ENCODE measurements at regions not wholly inside any gene's neighbourhood (a gene's known extent, or its start where the extent isn't known, plus 50 kb on each side); places are given as distances from the start of the nearest gene placed in this dataset.

GRCh38 chr5:58231041-58231440, 228.8 kb downstream of the PLK2 start:
- H3K79me2 ChIP-seq (ENCODE audit: control insufficient read depth in 1 of 2, insufficient read depth in 2 of 2, low read length in 2 of 2) = no peaks in the 10 kb centered on the region
- H4K20me1 ChIP-seq (replicated peaks in 1 of 2; ENCODE audit: control insufficient read depth in 1 of 2, insufficient read depth in 2 of 2, low read length in 2 of 2) = no peaks in the 10 kb centered on the region
- DNase-seq (ENCODE audit: low read depth in 1 of 2, low spot score in 2 of 2) = no peak
- H2BK20ac ChIP-seq (ENCODE audit: low read length) = no peak overlapping the region
- H3K9ac ChIP-seq (replicated peaks in 1 of 4; ENCODE audit: extremely low read depth in 1 of 4, low read depth in 3 of 4, low read length in 3 of 4) = no peak overlapping the region
- H4K8ac ChIP-seq (ENCODE audit: extremely low read depth, insufficient read depth, low read length) = no peak overlapping the region
- H3K18ac ChIP-seq (ENCODE audit: extremely low read depth, low read length) = no peak overlapping the region
- no peak overlapping the region for H2BK5ac ChIP-seq (ENCODE audit: low read depth, low read length)
- no peak overlapping the region for H4K5ac ChIP-seq (ENCODE audit: insufficient read length, low read depth, low read length)
- no peak overlapping the region for H3K4me2 ChIP-seq (ENCODE audit: insufficient read depth in 1 of 2, low read depth in 2 of 2, low read length in 2 of 2)
- no peak overlapping the region for H2AK5ac ChIP-seq (ENCODE audit: low read depth, low read length)
- no peak overlapping the region for H3K56ac ChIP-seq (replicated peaks; ENCODE audit: insufficient read length, low read depth, low read length)
- no peaks in the 10 kb centered on the region for H3K4me1 ChIP-seq (replicated peaks in 1 of 4; ENCODE audit: control insufficient read depth in 3 of 4, insufficient read depth in 4 of 4, low read length in 3 of 4)
- no peak overlapping the region; the same call in 1 of the 2 replicates for H2AFZ ChIP-seq (ENCODE audit: low read length)
- no peak overlapping the region for H3K23ac ChIP-seq (ENCODE audit: insufficient read length)
- no peak overlapping the region for H3K4me3 ChIP-seq (ENCODE audit: extremely low read depth in 1 of 4, insufficient read depth in 2 of 4, low read depth in 3 of 4, low read length in 4 of 4)
- WGBS, 2 experiments (ENCODE audit: extremely low coverage in 1 of 2, insufficient coverage in 1 of 2, insufficient read length in 1 of 2, insufficient replicate concordance in 2 of 2, low coverage in 1 of 2, low lambda C conversion rate in 2 of 2, missing lambda C conversion rate in 1 of 2) = 79% methylated on average over 1 of the region's 1 CpG; no CpG with 5 or more reads in 1 of the 2 experiments
- no peak for TF ChIP-seq ZNF274 (IDR thresholded peaks at IDR 0.05; ENCODE audit: borderline replicate concordance, extremely low read depth, low read length)
- no peak overlapping the region for H3K27ac ChIP-seq (ENCODE audit: low read depth, low read length)
- ChIA-PET CTCF (ENCODE audit: partially characterized antibody) (interaction anchor here (1.9 kb wide), 1 partner anchor 13 kb away, joined by 4 read pairs; no protein-coding TSS in a partner anchor), POLR2A (ENCODE audit: partially characterized antibody) (no interaction called here)
- H3K14ac ChIP-seq (ENCODE audit: insufficient read length) = no peak overlapping the region
- H3K4ac ChIP-seq (replicated peaks; ENCODE audit: insufficient read length, low read depth, low read length) = no peak overlapping the region
- no peaks in the 10 kb centered on the region for H3K36me3 ChIP-seq (ENCODE audit: control insufficient read depth in 2 of 4, insufficient read depth in 4 of 4, low read length in 3 of 4)
- no peak for FAIRE-seq
- no peak overlapping the region for H4K91ac ChIP-seq (replicated peaks; ENCODE audit: insufficient read length, low read length)
- no peak overlapping the region for H2BK15ac ChIP-seq (ENCODE audit: low read length)
- no peaks in the 10 kb centered on the region for H3K9me3 ChIP-seq (ENCODE audit: insufficient read depth in 2 of 2, low read depth in 1 of 2, low read length in 1 of 2)
- H2BK120ac ChIP-seq (replicated peaks; ENCODE audit: low read depth, low read length) = no peak overlapping the region
- H3K79me1 ChIP-seq (ENCODE audit: low read depth, low read length) = no peaks in the 10 kb centered on the region
- H3K27me3 ChIP-seq (replicated peaks in 1 of 4; ENCODE audit: control insufficient read depth in 3 of 4, extremely low read depth in 1 of 4, insufficient read depth in 3 of 4, low read length in 3 of 4) = no peaks in the 10 kb centered on the region
- H3K23me2 ChIP-seq (ENCODE audit: low read depth, low read length) = no peaks in the 10 kb centered on the region
- H2BK12ac ChIP-seq (ENCODE audit: low read depth, low read length) = no peak overlapping the region

Measured in H1 (cell line).